Activated naive CD4-positive, alpha-beta T cell treated with anti-CD3 and anti-CD28 coated beads, Interleukin-2, amount 10 ng/mL, durations not matched to agents 7 days and 5 days (primary cell): ENCODE measurements at regions not wholly inside any gene's neighbourhood (a gene's known extent, or its start where the extent isn't known, plus 50 kb on each side); places are given as distances from the start of the nearest gene placed in this dataset.
"Not testable (repeated sequence)": the region's sequence is repeated elsewhere in the genome, so short reads cannot be mapped to it uniquely, and the experiment has no call there.

Experiments
- CTCF ChIA-PET: fragments of 350-600 bp; sonication (Branson Sonifier 250); formaldehyde crosslinking; loops from one replicate; lab custom pipeline; 2021; ENCODE audit warnings: antibody characterized with exemption; lab: Charles Lee
- DNase-seq: peaks from one replicate; pipeline ENCODE4 v3.0.0-alpha.2; 2020
- H3K27ac Mint-ChIP-seq: one replicate; pipeline ENCODE4 v1.8.0; 2021; ENCODE audit warnings: mild to moderate bottlenecking, moderate library complexity, mixed read lengths
- H3K27me3 Mint-ChIP-seq: one replicate; pipeline ENCODE4 v1.8.0; 2021; ENCODE audit warnings: mild to moderate bottlenecking, mixed read lengths
- H3K36me3 Mint-ChIP-seq: one replicate; pipeline ENCODE4 v1.8.0; 2021; ENCODE audit warnings: mixed read lengths
- H3K4me1 Mint-ChIP-seq: one replicate; pipeline ENCODE4 v1.8.0; 2021; ENCODE audit warnings: mixed read lengths
- H3K4me3 Mint-ChIP-seq: one replicate; pipeline ENCODE4 v1.8.0; 2021; ENCODE audit warnings: mild to moderate bottlenecking, moderate library complexity, mixed read lengths
- H3K9me3 Mint-ChIP-seq: one replicate; pipeline ENCODE4 v1.8.0; 2021; ENCODE audit warnings: mixed read lengths

DNA sequence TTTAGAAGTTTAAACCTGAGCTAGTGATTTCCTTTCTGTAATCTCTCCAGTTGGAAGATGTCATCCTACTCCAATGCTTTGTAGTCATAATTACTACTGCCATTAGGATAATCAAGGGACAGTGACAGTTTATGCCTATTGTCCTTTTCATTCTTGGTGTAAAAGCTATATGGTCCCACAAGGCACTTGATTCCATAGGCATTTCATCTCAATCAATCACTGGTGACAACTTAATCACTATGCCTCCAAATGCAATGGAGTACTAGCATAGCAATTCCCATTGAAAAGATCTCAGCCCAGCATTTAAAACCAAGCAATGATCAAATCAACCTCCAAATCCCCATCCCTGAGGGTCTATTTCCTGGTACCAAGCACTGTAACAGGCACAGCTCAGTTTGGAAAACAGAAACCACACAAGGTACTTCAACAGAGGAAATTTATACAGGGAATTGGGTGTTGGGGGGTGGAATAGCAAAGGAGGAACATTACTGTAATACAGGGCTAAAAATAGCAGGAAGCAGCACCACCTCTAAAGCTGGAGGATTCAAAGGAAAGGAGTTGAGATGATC, 51.0 kb downstream of the FHIP2A start:
- Mint-ChIP-seq H3K4me1 (peaks cover 5% of the 10 kb centered on the region), H3K9me3 (no peaks in the 10 kb centered on the region), H3K27ac (no peak overlapping the region), H3K27me3 (peaks cover 50% of the 10 kb centered on the region), H3K36me3 (no peaks in the 10 kb centered on the region), H3K4me3 (no peak overlapping the region)
- DNase-seq = no peak
- CTCF ChIA-PET = interaction anchor here (1.0 to 1.8 kb wide), 2 partner anchors 10 to 51 kb away, joined by 4 to 8 read pairs; partner anchors contain the start of gene FHIP2A

DNA sequence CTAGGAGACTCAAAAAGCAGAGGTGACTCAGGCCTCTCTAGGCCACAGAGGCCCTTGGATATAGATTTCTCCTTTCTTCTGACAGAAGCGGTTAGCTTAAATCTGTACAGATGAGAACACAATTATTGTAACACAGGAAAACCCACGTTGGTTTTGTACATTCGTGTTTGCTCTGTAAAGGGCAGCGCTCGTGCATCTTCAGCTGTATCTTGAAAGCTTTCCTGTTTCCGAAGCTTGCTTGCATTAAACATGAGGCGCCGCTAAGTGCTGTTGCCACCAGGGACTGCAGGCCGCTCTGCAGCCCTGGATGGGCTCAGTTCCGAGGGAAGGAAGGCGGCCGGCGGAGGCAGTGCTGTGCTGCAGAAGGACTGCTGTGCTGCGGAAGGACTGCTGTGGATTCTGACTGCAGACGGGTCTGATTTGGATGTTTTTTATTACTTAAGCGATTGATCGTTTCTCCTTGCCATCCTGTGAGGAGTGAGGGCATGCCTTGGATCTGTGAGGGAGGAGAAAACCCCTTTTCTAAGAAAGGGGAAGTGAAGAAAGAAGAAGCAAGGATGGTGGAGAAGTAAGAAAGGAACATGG, 53.3 kb downstream of the FHIP2A start:
- peaks cover 65% of the 10 kb centered on the region for H3K27me3 Mint-ChIP-seq
- CTCF ChIA-PET = interaction anchor here (0.8 kb wide), 1 partner anchor 255 kb away, joined by 3 read pairs; no protein-coding TSS in a partner anchor
- no peak overlapping the region for H3K27ac Mint-ChIP-seq
- no peaks in the 10 kb centered on the region for H3K9me3 Mint-ChIP-seq
- peaks cover 12% of the 10 kb centered on the region for H3K4me1 Mint-ChIP-seq
- H3K4me3 Mint-ChIP-seq = no peak overlapping the region
- H3K36me3 Mint-ChIP-seq = no peaks in the 10 kb centered on the region
- peak; percentile 36 for DNase-seq

DNA sequence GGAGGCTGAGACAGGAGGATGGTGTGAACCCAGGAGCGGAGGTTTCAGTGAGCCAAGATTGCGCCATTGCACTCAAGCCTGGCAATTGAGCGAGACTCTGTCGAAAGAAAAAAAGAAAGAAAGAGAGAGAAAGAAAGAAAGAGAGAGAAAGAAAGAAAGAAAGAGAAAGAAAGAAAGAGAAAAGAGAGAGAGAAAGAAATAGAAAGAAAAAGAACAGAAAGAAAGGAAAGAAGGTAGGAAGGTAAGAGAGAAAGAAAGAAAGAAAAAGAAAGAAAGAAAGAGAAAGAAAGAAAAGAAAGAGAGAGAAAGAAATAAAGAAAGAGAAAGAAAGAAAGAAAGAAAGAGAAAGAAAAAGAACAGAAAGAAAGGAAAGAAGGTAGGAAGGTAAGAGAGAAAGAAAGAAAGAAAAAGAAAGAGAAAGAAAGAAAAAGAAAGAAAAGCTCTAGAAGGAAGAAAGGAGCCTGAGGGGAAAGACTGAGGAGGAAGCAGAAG, 54.1 kb downstream of the FHIP2A start:
- not testable (repeated sequence) for H3K27ac Mint-ChIP-seq, H3K9me3 Mint-ChIP-seq, H3K4me3 Mint-ChIP-seq, DNase-seq, H3K36me3 Mint-ChIP-seq
- H3K4me1 Mint-ChIP-seq = peaks cover 13% of the 10 kb centered on the region
- CTCF ChIA-PET = interaction anchor here (4.5 kb wide), 1 partner anchor 254 kb away, joined by 35 read pairs; no protein-coding TSS in a partner anchor
- H3K27me3 Mint-ChIP-seq = peaks cover 67% of the 10 kb centered on the region

DNA sequence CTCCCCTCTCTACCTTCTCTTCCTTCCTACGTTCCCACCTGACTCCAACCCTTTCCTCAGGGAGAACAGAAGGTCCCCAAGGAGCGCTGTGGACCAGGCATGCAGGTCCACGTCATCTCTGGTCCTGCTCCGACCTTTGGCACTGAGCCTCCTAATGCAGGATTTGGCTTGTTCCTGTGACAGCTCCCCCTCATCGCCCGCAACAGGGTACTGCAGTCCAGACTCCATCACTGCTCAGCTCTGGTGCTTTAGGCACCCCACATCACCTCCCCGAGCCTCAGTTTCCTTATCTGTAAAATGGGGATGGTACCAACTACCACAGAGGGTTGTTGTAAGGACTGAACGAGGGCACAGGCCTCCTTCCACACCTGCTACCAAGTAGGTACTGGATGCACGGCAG, 54.6 kb downstream of the FHIP2A start:
- Mint-ChIP-seq H3K36me3 (no peaks in the 10 kb centered on the region), H3K27me3 (peaks cover 65% of the 10 kb centered on the region), H3K4me1 (peaks cover 13% of the 10 kb centered on the region), H3K9me3 (no peaks in the 10 kb centered on the region), H3K27ac (no peak overlapping the region), H3K4me3 (no peak overlapping the region)
- DNase-seq = no peak
- CTCF ChIA-PET = interaction anchor here (0.7 to 4.5 kb wide), 15 partner anchors 8 to 572 kb away, joined by 3 to 35 read pairs (median 3); no protein-coding TSS in a partner anchor

DNA sequence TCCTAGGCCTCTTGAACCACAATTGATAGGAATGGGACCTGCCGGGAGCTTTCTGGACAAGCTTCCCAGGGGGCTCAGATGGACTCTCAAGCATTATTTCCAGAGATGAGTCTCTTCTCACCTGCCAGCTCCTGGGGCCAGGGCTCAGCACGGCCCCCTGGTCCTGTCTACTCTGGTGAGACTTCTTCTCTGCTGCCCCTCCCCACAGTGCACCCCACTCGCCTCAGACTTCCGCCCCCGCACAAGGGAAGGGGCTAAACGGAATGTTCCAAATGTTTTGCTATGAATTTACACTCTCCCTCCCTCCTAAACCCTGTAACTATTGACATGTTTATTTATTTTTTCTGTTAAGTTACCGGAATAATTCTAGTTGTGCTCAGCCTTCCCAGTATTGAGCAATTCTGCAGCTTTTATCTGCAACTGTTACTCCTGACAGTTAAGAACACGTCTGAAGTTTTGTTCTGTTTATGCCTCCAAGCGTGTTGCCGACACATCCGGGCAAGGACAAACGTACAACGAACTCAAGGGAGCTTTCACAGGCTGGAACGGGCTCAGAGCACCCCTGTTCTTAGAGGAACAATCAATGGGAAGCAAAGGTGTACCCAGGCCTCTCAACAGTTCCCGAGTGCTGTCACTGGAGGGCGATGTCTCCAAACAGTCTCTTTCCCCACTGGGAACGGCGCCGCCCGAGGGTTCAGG, 55.2 kb downstream of the FHIP2A start:
- peak; percentile 61 for DNase-seq
- Mint-ChIP-seq H3K27ac (no peak overlapping the region), H3K36me3 (no peaks in the 10 kb centered on the region), H3K27me3 (peaks cover 63% of the 10 kb centered on the region), H3K4me3 (no peak overlapping the region), H3K4me1 (peaks cover 13% of the 10 kb centered on the region), H3K9me3 (no peaks in the 10 kb centered on the region)
- CTCF ChIA-PET = interaction anchor here (0.7 to 4.5 kb wide), 23 partner anchors 8 to 573 kb away, joined by 3 to 35 read pairs (median 3); no protein-coding TSS in a partner anchor

GRCh38 chr10:114877301-114877644, 55.7 kb downstream of the FHIP2A start:
- Mint-ChIP-seq H3K9me3 (no peaks in the 10 kb centered on the region), H3K4me1 (peaks cover 13% of the 10 kb centered on the region), H3K4me3 (no peak overlapping the region), H3K27me3 (peaks cover 65% of the 10 kb centered on the region), H3K27ac (no peak overlapping the region), H3K36me3 (no peaks in the 10 kb centered on the region)
- no peak for DNase-seq
- CTCF ChIA-PET = interaction anchor here (0.8 to 4.5 kb wide), 19 partner anchors 9 to 573 kb away, joined by 3 to 35 read pairs (median 3); no protein-coding TSS in a partner anchor

- H3K4me1 Mint-ChIP-seq = peaks cover 13% of the 10 kb centered on the region
- no peaks in the 10 kb centered on the region for H3K9me3 Mint-ChIP-seq
- H3K27ac Mint-ChIP-seq = no peak overlapping the region
- DNase-seq = no peak
- peaks cover 56% of the 10 kb centered on the region for H3K27me3 Mint-ChIP-seq
- CTCF ChIA-PET = interaction anchor here (0.6 to 4.5 kb wide), 19 partner anchors 9 to 329 kb away, joined by 3 to 35 read pairs (median 4); partner anchors contain the start of gene FHIP2A
- H3K4me3 Mint-ChIP-seq = no peak overlapping the region
- H3K36me3 Mint-ChIP-seq = no peaks in the 10 kb centered on the region
Measured at GRCh38 chr10:114879093-114879492, 57.5 kb downstream of the FHIP2A start.

GRCh38 chr10:114879541-114880158, 58.1 kb downstream of the FHIP2A start:
- Mint-ChIP-seq H3K4me3 (no peak overlapping the region), H3K27ac (no peak overlapping the region), H3K4me1 (peaks cover 13% of the 10 kb centered on the region), H3K27me3 (peaks cover 56% of the 10 kb centered on the region), H3K9me3 (no peaks in the 10 kb centered on the region), H3K36me3 (no peaks in the 10 kb centered on the region)
- CTCF ChIA-PET = interaction anchor here (0.6 to 4.5 kb wide), 19 partner anchors 9 to 330 kb away, joined by 3 to 35 read pairs (median 3); partner anchors contain the start of gene FHIP2A
- DNase-seq = peak; percentile 64

DNA sequence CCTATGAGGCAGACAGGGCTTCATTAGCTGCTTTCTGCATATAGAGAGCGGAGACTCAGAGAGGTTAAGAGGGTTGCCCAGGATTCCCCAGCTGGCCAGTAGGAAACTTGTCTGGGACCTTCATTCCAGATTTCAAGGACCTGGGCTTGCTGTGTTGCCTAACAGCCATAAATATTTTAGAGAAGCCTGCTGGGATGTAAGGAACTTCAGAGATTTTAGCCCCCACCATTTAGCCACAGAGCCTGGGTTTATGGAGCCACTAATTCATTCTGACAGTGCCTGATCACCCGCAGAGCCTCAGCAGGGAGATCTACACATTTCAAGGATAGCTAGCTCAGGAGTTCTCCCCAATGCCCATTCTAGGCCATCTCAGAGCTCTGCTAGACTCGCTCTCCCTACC, 56.6 kb upstream of the TRUB1 start:
- Mint-ChIP-seq H3K4me1 (peaks cover 8% of the 10 kb centered on the region), H3K4me3 (no peak overlapping the region), H3K27ac (no peak overlapping the region), H3K36me3 (no peaks in the 10 kb centered on the region), H3K9me3 (no peaks in the 10 kb centered on the region), H3K27me3 (peaks cover 39% of the 10 kb centered on the region)
- CTCF ChIA-PET = no interaction called here
- no peak for DNase-seq

- Mint-ChIP-seq H3K4me3 (no peak overlapping the region), H3K9me3 (no peaks in the 10 kb centered on the region), H3K27ac (no peak overlapping the region), H3K4me1 (peaks cover 8% of the 10 kb centered on the region), H3K27me3 (peaks cover 35% of the 10 kb centered on the region), H3K36me3 (no peaks in the 10 kb centered on the region)
- DNase-seq = no peak
- CTCF ChIA-PET = no interaction called here
Measured at GRCh38 chr10:114881901-114882300, 56.1 kb upstream of the TRUB1 start.

- no peaks in the 10 kb centered on the region for H3K36me3 Mint-ChIP-seq
- H3K4me1 Mint-ChIP-seq = no peaks in the 10 kb centered on the region
- no peak overlapping the region for H3K4me3 Mint-ChIP-seq
- no peak for DNase-seq
- H3K9me3 Mint-ChIP-seq = no peaks in the 10 kb centered on the region
- H3K27me3 Mint-ChIP-seq = peaks cover 11% of the 10 kb centered on the region
- no peak overlapping the region for H3K27ac Mint-ChIP-seq
- CTCF ChIA-PET = interaction anchor here (1.0 to 1.4 kb wide), 2 partner anchors 9 to 245 kb away, joined by 3 to 4 read pairs; no protein-coding TSS in a partner anchor
Measured at GRCh38 chr10:114885443-114885842, 52.6 kb upstream of the TRUB1 start.
